ENCODE measurements at regions not wholly inside any gene's neighbourhood (a gene's known extent, or its start where the extent isn't known, plus 50 kb on each side); places are given as distances from the start of the nearest gene placed in this dataset.

DNA sequence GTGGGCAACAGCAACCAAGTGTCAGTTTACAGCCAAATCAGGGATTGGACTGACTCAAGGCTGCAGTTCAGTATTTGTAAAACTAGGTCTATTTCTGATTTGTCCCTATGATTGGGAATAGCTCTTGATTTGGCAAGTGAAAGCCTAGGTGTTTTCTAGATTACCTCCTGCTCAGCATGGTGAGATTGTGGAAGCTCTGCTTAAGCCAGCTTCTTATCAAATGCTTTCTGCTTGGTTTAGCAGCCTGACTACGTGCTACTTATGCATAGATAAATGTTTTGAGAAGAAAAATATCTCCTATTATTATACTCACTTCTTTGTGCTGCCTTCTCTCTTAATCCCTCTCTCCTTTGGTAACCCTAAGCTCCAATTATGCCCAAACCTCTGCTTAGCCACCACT, 86.3 kb upstream of the AMOTL1 start:
- ATAC-seq: no peak
- no peak for TF ChIP-seq SNAI2 (CRISPR knock-in tag; IDR thresholded peaks at IDR 0.05)
- TF ChIP-seq, protein P1, sequence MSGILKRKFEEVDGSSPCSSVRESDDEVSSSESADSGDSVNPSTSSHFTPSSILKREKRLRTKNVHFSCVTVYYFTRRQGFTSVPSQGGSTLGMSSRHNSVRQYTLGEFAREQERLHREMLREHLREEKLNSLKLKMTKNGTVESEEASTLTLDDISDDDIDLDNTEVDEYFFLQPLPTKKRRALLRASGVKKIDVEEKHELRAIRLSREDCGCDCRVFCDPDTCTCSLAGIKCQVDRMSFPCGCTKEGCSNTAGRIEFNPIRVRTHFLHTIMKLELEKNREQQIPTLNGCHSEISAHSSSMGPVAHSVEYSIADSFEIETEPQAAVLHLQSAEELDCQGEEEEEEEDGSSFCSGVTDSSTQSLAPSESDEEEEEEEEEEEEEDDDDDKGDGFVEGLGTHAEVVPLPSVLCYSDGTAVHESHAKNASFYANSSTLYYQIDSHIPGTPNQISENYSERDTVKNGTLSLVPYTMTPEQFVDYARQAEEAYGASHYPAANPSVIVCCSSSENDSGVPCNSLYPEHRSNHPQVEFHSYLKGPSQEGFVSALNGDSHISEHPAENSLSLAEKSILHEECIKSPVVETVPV (CRISPR knock-in tag; IDR thresholded peaks at IDR 0.05): no peak
- TF ChIP-seq CSDC2 (CRISPR knock-in tag; IDR thresholded peaks at IDR 0.05): no peak
- TF ChIP-seq ZC3H10 (CRISPR knock-in tag; IDR thresholded peaks at IDR 0.05): no peak
- TF ChIP-seq OSR1 (CRISPR knock-in tag; IDR thresholded peaks at IDR 0.05): no peak
- no peak for TF ChIP-seq ZNF70 (CRISPR knock-in tag; IDR thresholded peaks at IDR 0.05)

DNA sequence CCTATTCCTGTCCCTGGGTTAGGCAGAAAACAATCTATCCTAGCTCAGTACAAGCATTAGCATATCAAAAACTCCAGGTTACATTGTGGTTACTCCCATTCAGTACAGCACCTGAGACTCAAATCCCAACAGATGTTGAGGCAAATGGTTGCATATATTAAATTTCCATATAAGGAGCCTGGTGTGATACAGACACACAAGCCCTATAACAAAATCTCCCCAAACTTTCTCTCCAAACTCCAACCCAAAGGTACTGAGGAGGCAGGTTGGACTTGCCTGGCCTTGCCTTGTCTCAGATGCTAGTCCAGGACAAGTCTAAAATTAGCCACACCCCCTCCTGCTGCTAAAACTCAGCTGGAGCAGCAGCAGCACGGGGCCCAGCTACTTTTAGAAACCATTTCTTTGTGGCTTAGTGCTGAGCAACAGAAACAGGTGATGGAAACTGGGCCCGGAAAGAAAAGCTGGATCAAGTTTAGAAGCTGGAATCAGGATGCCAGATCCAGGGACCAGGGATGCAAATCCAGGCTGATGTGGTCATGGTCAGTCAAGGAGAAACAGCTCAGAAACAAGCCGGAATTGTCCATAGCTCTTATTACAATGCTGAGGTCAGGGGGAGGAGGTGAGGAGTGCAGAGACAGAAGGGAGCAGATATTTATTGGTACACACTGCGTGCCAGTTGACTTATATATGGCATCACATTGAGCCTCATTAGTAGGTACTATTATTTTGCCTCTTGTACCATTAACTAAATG, 73.7 kb upstream of the AMOTL1 start:
- TF ChIP-seq BACH2 (CRISPR knock-in tag; IDR thresholded peaks at IDR 0.05; ENCODE audit: borderline replicate concordance): no peak
- no peak for TF ChIP-seq PPARA (CRISPR knock-in tag; IDR thresholded peaks at IDR 0.05; ENCODE audit: borderline replicate concordance)
- no peak for TF ChIP-seq SNAI2 (CRISPR knock-in tag; IDR thresholded peaks at IDR 0.05)
- TF ChIP-seq ZC3H10 (CRISPR knock-in tag; IDR thresholded peaks at IDR 0.05): no peak
- no peak for TF ChIP-seq RARB (CRISPR knock-in tag; IDR thresholded peaks at IDR 0.05)
- TF ChIP-seq, protein P1 (CRISPR knock-in tag; IDR thresholded peaks at IDR 0.05): no peak
- TF ChIP-seq TOX (CRISPR knock-in tag; IDR thresholded peaks at IDR 0.05; ENCODE audit: borderline replicate concordance): no peak
- ATAC-seq: no peak

DNA sequence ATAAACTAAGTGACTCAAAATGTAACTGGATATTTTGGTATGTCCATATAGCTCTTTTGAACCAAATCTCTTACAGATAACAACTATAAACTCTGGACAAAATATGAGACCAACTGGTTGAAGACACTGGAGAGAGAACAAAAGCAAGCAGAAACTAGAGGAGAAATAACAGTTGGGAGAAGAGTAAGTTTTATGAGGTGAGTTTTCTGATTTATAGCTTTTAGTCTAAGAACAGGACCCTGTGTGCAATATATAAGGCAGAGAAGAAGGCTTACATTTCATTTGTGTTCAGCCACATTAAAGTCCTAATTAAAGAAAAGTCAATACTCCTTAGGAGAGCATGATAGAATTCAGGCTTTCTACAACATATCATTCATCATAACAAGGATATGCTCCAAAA, 71.0 kb upstream of the AMOTL1 start:
- TF ChIP-seq ZNF565 (CRISPR knock-in tag; conservative IDR thresholded peaks at IDR 0.05; ENCODE audit: low read depth) (no peak), TOX (CRISPR knock-in tag; IDR thresholded peaks at IDR 0.05; ENCODE audit: borderline replicate concordance) (no peak), BACH2 (CRISPR knock-in tag; IDR thresholded peaks at IDR 0.05; ENCODE audit: borderline replicate concordance) (no peak), ZC3H10 (CRISPR knock-in tag; IDR thresholded peaks at IDR 0.05) (no peak), ARNTL (CRISPR knock-in tag; IDR thresholded peaks at IDR 0.05; ENCODE audit: borderline replicate concordance, low read depth) (no peak)
- TF ChIP-seq, protein P2, sequence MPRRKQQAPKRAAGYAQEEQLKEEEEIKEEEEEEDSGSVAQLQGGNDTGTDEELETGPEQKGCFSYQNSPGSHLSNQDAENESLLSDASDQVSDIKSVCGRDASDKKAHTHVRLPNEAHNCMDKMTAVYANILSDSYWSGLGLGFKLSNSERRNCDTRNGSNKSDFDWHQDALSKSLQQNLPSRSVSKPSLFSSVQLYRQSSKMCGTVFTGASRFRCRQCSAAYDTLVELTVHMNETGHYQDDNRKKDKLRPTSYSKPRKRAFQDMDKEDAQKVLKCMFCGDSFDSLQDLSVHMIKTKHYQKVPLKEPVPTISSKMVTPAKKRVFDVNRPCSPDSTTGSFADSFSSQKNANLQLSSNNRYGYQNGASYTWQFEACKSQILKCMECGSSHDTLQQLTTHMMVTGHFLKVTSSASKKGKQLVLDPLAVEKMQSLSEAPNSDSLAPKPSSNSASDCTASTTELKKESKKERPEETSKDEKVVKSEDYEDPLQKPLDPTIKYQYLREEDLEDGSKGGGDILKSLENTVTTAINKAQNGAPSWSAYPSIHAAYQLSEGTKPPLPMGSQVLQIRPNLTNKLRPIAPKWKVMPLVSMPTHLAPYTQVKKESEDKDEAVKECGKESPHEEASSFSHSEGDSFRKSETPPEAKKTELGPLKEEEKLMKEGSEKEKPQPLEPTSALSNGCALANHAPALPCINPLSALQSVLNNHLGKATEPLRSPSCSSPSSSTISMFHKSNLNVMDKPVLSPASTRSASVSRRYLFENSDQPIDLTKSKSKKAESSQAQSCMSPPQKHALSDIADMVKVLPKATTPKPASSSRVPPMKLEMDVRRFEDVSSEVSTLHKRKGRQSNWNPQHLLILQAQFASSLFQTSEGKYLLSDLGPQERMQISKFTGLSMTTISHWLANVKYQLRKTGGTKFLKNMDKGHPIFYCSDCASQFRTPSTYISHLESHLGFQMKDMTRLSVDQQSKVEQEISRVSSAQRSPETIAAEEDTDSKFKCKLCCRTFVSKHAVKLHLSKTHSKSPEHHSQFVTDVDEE (CRISPR knock-in tag; IDR thresholded peaks at IDR 0.05): no peak
- TF ChIP-seq, protein P3, sequence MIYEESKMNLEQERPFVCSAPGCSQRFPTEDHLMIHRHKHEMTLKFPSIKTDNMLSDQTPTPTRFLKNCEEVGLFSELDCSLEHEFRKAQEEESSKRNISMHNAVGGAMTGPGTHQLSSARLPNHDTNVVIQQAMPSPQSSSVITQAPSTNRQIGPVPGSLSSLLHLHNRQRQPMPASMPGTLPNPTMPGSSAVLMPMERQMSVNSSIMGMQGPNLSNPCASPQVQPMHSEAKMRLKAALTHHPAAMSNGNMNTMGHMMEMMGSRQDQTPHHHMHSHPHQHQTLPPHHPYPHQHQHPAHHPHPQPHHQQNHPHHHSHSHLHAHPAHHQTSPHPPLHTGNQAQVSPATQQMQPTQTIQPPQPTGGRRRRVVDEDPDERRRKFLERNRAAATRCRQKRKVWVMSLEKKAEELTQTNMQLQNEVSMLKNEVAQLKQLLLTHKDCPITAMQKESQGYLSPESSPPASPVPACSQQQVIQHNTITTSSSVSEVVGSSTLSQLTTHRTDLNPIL (CRISPR knock-in tag; IDR thresholded peaks at IDR 0.05; ENCODE audit: low read depth): no peak
- ATAC-seq: no peak

DNA sequence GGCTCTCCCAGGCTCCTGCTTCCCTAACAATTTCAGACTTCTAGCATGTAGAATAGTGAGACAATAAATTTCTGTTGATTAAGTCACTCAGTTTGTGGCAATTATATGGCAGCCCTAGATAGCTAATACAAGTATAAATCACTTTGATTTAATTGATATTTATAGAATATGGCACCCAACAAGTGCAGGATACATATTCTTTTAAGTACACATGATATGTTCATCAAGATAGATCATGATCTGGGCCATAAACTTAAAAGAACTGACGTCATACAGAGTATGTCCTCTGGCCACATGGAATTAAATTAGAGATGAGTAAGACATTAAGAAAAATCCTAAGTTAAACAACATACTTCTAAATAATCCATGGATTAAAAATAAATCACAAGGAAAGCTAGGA, 67.5 kb upstream of the AMOTL1 start:
- no peak for TF ChIP-seq ESRRG (CRISPR knock-in tag; IDR thresholded peaks at IDR 0.05)
- peak; percentile 88 for TF ChIP-seq ISL1 (CRISPR knock-in tag; IDR thresholded peaks at IDR 0.05)
- TF ChIP-seq SNAI2 (CRISPR knock-in tag; IDR thresholded peaks at IDR 0.05): peak; percentile 89; the same call in 1 of the 2 replicates
- TF ChIP-seq, protein P4, sequence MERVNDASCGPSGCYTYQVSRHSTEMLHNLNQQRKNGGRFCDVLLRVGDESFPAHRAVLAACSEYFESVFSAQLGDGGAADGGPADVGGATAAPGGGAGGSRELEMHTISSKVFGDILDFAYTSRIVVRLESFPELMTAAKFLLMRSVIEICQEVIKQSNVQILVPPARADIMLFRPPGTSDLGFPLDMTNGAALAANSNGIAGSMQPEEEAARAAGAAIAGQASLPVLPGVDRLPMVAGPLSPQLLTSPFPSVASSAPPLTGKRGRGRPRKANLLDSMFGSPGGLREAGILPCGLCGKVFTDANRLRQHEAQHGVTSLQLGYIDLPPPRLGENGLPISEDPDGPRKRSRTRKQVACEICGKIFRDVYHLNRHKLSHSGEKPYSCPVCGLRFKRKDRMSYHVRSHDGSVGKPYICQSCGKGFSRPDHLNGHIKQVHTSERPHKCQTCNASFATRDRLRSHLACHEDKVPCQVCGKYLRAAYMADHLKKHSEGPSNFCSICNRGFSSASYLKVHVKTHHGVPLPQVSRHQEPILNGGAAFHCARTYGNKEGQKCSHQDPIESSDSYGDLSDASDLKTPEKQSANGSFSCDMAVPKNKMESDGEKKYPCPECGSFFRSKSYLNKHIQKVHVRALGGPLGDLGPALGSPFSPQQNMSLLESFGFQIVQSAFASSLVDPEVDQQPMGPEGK (CRISPR knock-in tag; IDR thresholded peaks at IDR 0.05; ENCODE audit: borderline replicate concordance): 0 out of 2 replicates have a peak, but pooled peaks have one; percentile 17
- no peak for TF ChIP-seq ZFP30 (CRISPR knock-in tag; IDR thresholded peaks at IDR 0.05)
- TF ChIP-seq BACH2 (CRISPR knock-in tag; IDR thresholded peaks at IDR 0.05; ENCODE audit: borderline replicate concordance): no peak
- 0 out of 2 replicates have a peak, but pooled peaks have one; percentile 55 for TF ChIP-seq GLIS3 (CRISPR knock-in tag; IDR thresholded peaks at IDR 0.05)
- peak; percentile 94 for TF ChIP-seq ZC3H10 (CRISPR knock-in tag; IDR thresholded peaks at IDR 0.05)
- TF ChIP-seq ZFP3 (CRISPR knock-in tag; IDR thresholded peaks at IDR 0.05): peak; percentile 65; the same call in 1 of the 2 replicates
- TF ChIP-seq, protein P3 (CRISPR knock-in tag; IDR thresholded peaks at IDR 0.05; ENCODE audit: low read depth): peak; percentile 83
- no peak for ATAC-seq

Measured in SK-N-SH treated with all-trans-retinoic acid at 6 μM for 48 hours (cell line).